Endothelial cell of umbilical vein (primary cell): ENCODE measurements at regions not wholly inside any gene's neighbourhood (a gene's known extent, or its start where the extent isn't known, plus 50 kb on each side); places are given as distances from the start of the nearest gene placed in this dataset.
"Not testable (repeated sequence)": the region's sequence is repeated elsewhere in the genome, so short reads cannot be mapped to it uniquely, and the experiment has no call there.

Experiments used
- BruUV-seq: library from RNA; stranded (reverse); fragments of 400-500 nt; replicated peaks from 2 replicates; lab custom pipeline; 2021; lab: Mats Ljungman, UMichigan
- CTCF ChIA-PET: fragments of 300-600, 350-600 bp; sonication (Branson Sonifier 250); formaldehyde crosslinking; loops from one replicate; lab custom pipeline; 2021; ENCODE audit warnings: antibody characterized with exemption, inconsistent platforms; lab: Charles Lee
- POLR2A ChIA-PET: fragments of 300-600, 350-600 bp; sonication (Branson Sonifier 250); formaldehyde crosslinking; loops from one replicate; lab custom pipeline; 2021; ENCODE audit warnings: antibody characterized with exemption, inconsistent platforms; lab: Charles Lee
- DNase-seq: peaks from one replicate; pipeline ENCODE4 v3.0.0-alpha.2; 2011; ENCODE audit warnings: low read depth, low spot score
- FAIRE-seq: peaks from 2 replicates; lab custom pipeline; 2011; peaks lifted over from hg19 to GRCh38; lab: Jason Lieb, UNC
- H2AFZ ChIP-seq: 2 replicates; pipeline ENCODE4 v1.6.0; 2012; ENCODE audit warnings: low read depth, low read length, control low read depth, inconsistent platforms
- H3K27ac ChIP-seq: 2 replicates; pipeline ENCODE4 v1.5.1; 2011; ENCODE audit warnings: low read depth, mild to moderate bottlenecking, control low read depth, low read length, moderate library complexity; ENCODE audit not compliant: insufficient read depth
- H3K27me3 ChIP-seq, 2 experiments: 2 replicates each; pipeline versions ENCODE4 v1.6.0 to v1.6.1; 2011; ENCODE audit warnings: low read length in 2 of 2, mixed read lengths in 1 of 2; ENCODE audit not compliant: control insufficient read depth in 2 of 2, insufficient read depth in 2 of 2
- H3K36me3 ChIP-seq, 2 experiments: 2 replicates in 1 of 2; 3 replicates in 1 of 2; pipeline ENCODE4 v1.5.1; 2011; ENCODE audit warnings: low read length in 2 of 2, mild to moderate bottlenecking in 1 of 2, moderate library complexity in 1 of 2; ENCODE audit not compliant: control insufficient read depth in 2 of 2, insufficient read depth in 2 of 2; ENCODE audit errors: extremely low read depth in 1 of 2
- H3K4me1 ChIP-seq: 3 replicates; pipeline ENCODE4 v1.5.1; 2011; ENCODE audit warnings: mild to moderate bottlenecking, low read length; ENCODE audit not compliant: control insufficient read depth, insufficient read depth; ENCODE audit errors: extremely low read depth
- H3K4me2 ChIP-seq: 2 replicates; pipeline ENCODE4 v1.6.1; 2011; ENCODE audit warnings: low read length, control low read depth, mixed read lengths; ENCODE audit not compliant: insufficient read depth
- H3K4me3 ChIP-seq, 3 experiments: fragments of 200-600 bp in 1 of 3; sonication (generic), shearing (Covaris generic) in 1 of 3; replicated peaks in 1 of 3; 2 replicates each; pipeline ENCODE4 v1.5.1; 2011 to 2016; ENCODE audit warnings: control low read depth in 3 of 3, low read length in 3 of 3, mild to moderate bottlenecking in 2 of 3, inconsistent platforms in 1 of 3, low read depth in 1 of 3, moderate library complexity in 1 of 3; ENCODE audit not compliant: insufficient read depth in 1 of 3
- H3K79me2 ChIP-seq: 2 replicates; pipeline ENCODE4 v1.6.0; 2012; ENCODE audit warnings: low read length, inconsistent platforms; ENCODE audit not compliant: control insufficient read depth, insufficient read depth
- H3K9ac ChIP-seq: replicated peaks from 2 replicates; pipeline ENCODE3; 2011; ENCODE audit warnings: low read length, control low read depth; ENCODE audit not compliant: insufficient read depth; ENCODE audit errors: extremely low read depth
- H3K9me1 ChIP-seq: replicated peaks from 3 replicates; pipeline ENCODE4 v1.6.0; 2011; ENCODE audit warnings: mild to moderate bottlenecking, low read length; ENCODE audit not compliant: control insufficient read depth, insufficient read depth; ENCODE audit errors: extremely low read depth
- H3K9me3 ChIP-seq: replicated peaks from 2 replicates; pipeline ENCODE4 v1.5.1; 2012; ENCODE audit warnings: low read length, inconsistent platforms; ENCODE audit not compliant: control insufficient read depth, insufficient read depth
- H4K20me1 ChIP-seq: replicated peaks from 2 replicates; pipeline ENCODE3; 2011; ENCODE audit warnings: mild to moderate bottlenecking, low read length; ENCODE audit not compliant: control insufficient read depth, insufficient read depth; ENCODE audit errors: extremely low read depth
- dilution Hi-C: fragments of 300-500 bp; cut with MboI; formaldehyde crosslinking; loops from one replicate; pipeline ENCODE4 v1.15.0; 2019; ENCODE audit warnings: low sequenced_read_pairs; ENCODE audit not compliant: extremely low pct_ligation_motif_present
- intact Hi-C: fragments of 100-400 bp; cut with micrococcal nuclease; formaldehyde crosslinking; loops from one replicate; pipeline ENCODE4 v1.10.0; 2022

DNA sequence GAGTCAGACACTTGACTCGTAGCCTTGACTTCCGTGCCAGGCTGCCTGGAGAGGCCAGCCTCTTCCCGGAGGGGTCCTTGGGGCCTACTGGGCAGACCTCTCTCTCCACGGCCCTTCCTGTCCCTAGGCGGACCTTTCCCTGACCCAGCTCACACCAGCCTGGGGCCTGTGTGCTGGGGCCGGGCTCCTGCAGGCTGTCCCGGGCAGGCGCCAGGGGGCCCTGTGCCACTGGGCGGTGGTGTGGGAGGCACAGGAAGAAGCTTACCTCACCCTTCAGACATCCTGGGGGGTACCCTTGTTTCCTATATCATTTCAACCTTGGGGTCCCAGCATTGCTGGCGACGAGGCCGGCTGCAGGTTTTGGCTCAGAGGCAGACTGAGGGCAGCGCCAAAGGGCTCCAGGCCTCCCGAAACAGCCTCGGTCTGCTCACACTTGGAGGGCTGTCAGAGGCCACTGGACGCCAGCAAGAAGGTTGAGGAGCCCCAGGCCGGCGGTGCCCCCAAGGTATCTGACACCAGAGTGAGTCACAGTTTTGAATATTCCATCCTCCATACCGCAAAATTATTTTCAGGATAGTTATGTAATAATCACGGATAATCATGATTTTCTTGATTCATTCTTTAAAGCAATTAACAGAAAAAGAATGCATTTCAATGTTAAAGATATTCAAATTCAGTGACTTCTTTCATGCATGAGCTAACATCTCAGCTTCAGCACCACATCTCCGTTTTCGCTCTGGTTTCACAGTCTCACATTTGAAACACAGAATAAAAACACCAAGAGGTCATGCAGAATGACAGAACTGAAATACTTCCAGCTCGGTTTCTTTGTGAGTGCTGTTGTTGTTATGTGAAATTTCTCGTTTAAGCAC, 3967.6 kb upstream of the TPTE start:
- H3K27ac ChIP-seq, POLR2A ChIA-PET, H3K9me1 ChIP-seq, H3K4me3 ChIP-seq, CTCF ChIA-PET, dilution Hi-C loops, H3K36me3 ChIP-seq, H4K20me1 ChIP-seq, H3K9ac ChIP-seq, H3K4me2 ChIP-seq, BruUV-seq, intact Hi-C loops, H3K79me2 ChIP-seq, H2AFZ ChIP-seq, DNase-seq, H3K27me3 ChIP-seq, FAIRE-seq, H3K9me3 ChIP-seq, H3K4me1 ChIP-seq: not testable (repeated sequence)

DNA sequence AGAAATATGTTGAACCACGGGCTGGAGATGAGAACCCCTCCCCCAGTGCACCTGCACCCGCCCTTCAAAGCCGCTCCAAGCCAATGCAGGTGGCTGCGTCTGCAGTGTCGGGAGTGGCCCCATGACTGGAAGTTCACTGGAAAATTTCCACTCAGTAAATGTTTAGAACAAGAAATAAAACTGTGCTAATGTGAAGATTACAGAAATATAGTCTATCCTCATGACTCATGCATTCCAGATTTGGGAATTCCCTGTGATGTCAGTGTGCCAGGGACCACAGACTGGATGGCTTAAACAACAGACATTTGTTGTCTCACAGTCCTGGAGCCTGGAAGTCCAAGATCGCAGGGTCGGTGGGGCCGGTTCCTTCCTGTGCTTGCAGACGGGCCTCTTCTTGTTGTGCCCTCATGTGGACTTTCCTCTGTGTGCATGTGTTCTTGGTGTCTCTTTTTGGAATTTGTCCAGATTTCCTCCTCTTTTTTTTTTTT, 3967.0 kb upstream of the TPTE start:
- POLR2A ChIA-PET, H3K4me1 ChIP-seq, H2AFZ ChIP-seq, H3K36me3 ChIP-seq, intact Hi-C loops, H3K9me1 ChIP-seq, dilution Hi-C loops, H3K27ac ChIP-seq, H3K4me2 ChIP-seq, BruUV-seq, CTCF ChIA-PET, H3K4me3 ChIP-seq, DNase-seq, FAIRE-seq, H3K27me3 ChIP-seq, H3K79me2 ChIP-seq, H3K9me3 ChIP-seq, H3K9ac ChIP-seq, H4K20me1 ChIP-seq: not testable (repeated sequence)

DNA sequence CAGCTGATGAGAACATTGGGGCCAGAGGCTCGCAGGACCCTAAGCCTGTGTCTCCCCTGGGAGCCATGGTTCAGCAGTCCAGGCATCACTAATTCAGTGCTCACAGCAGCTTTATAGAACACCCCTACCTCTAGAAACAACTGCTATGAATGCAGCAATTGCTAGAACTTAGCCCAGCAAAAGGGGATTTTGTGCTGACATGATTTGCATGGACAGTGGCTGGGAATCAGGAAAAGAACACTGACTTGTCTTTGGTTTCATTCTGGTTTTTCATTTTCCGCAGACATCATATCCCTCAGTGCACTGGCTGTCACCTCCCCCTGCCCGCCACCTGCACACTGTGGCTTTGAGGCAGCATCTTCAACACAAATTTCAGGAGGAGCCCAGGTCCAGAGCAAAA, 3964.9 kb upstream of the TPTE start:
- DNase-seq, CTCF ChIA-PET, H3K9ac ChIP-seq, H3K9me1 ChIP-seq, dilution Hi-C loops, H4K20me1 ChIP-seq, H3K27ac ChIP-seq, POLR2A ChIA-PET, H2AFZ ChIP-seq, H3K4me3 ChIP-seq, H3K79me2 ChIP-seq, H3K27me3 ChIP-seq, H3K36me3 ChIP-seq, intact Hi-C loops, H3K9me3 ChIP-seq, H3K4me1 ChIP-seq, FAIRE-seq, BruUV-seq, H3K4me2 ChIP-seq: not testable (repeated sequence)

DNA sequence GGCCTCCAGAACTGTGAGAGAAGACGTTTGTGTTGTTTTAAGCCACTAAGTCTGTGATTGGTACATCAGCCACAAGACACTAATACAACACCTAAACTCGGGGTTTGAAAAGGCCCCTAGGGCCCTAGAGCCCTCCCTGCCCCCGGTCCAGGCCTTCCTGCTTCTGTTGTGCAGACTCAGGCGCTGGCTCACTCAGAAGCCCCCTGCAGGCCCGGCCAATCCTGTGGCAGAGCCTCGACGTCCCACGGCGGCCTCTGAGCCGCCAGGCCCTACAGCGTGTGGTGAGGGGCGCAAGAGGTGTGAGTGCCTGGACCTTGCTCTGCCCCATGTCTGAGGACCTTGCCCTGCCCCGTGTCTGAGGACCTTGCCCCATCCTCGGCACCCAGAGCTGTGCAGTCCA, 3964.0 kb upstream of the TPTE start:
- H3K9ac ChIP-seq, CTCF ChIA-PET, H3K4me1 ChIP-seq, H3K9me1 ChIP-seq, H3K79me2 ChIP-seq, H3K27me3 ChIP-seq, dilution Hi-C loops, H2AFZ ChIP-seq, H4K20me1 ChIP-seq, H3K4me3 ChIP-seq, H3K9me3 ChIP-seq, H3K4me2 ChIP-seq, intact Hi-C loops, DNase-seq, POLR2A ChIA-PET, H3K36me3 ChIP-seq, BruUV-seq, FAIRE-seq, H3K27ac ChIP-seq: not testable (repeated sequence)
